ENCODE measurements at regions not wholly inside any gene's neighbourhood (a gene's known extent, or its start where the extent isn't known, plus 50 kb on each side); places are given as distances from the start of the nearest gene placed in this dataset.

- DNase-seq = no peak
Measured at GRCh38 chr10:47078393-47079203, 167.4 kb downstream of the PTPN20 start.

GRCh38 chr10:47079204-47079580 is 168.0 kb downstream of the PTPN20 start:
- no peak for DNase-seq

GRCh38 chr10:47081264-47081663 is 170.0 kb downstream of the PTPN20 start:
- DNase-seq = no peak

- no peak for DNase-seq
Measured at GRCh38 chr10:47082055-47082784, 171.0 kb downstream of the PTPN20 start.

GRCh38 chr10:47087667-47088066 is 176.4 kb downstream of the PTPN20 start:
- DNase-seq = peak; percentile 17

GRCh38 chr10:47088656-47089354 is 177.6 kb downstream of the PTPN20 start:
- no peak for DNase-seq

GRCh38 chr10:47090042-47090441 is 178.8 kb downstream of the PTPN20 start:
- no peak for DNase-seq

GRCh38 chr10:47090903-47091302 is 179.7 kb downstream of the PTPN20 start:
- no peak for DNase-seq

GRCh38 chr10:47091421-47091820 is 180.2 kb downstream of the PTPN20 start:
- DNase-seq = no peak

GRCh38 chr10:47092376-47092775 is 181.1 kb downstream of the PTPN20 start:
- no peak for DNase-seq

GRCh38 chr10:47092831-47093230 is 181.6 kb downstream of the PTPN20 start:
- DNase-seq = no peak

- no peak for DNase-seq
Measured at GRCh38 chr10:47094126-47094525, 182.9 kb downstream of the PTPN20 start.

GRCh38 chr10:47094636-47095035 is 183.4 kb downstream of the PTPN20 start:
- DNase-seq = no peak

GRCh38 chr10:47095211-47095610 is 184.0 kb downstream of the PTPN20 start:
- no peak for DNase-seq

- DNase-seq = no peak
Measured at GRCh38 chr10:47095848-47096612, 184.8 kb downstream of the PTPN20 start.

GRCh38 chr10:47098238-47098637 is 187.0 kb downstream of the PTPN20 start:
- DNase-seq = no peak

GRCh38 chr10:47098964-47099363 is 187.7 kb downstream of the PTPN20 start:
- no peak for DNase-seq

- no peak for DNase-seq
Measured at GRCh38 chr10:47099474-47099873, 188.2 kb downstream of the PTPN20 start.

GRCh38 chr10:47101196-47101595 is 190.0 kb downstream of the PTPN20 start:
- DNase-seq = no peak

- no peak for DNase-seq
Measured at GRCh38 chr10:47101807-47102206, 190.6 kb downstream of the PTPN20 start.

GRCh38 chr10:47104151-47104605 is 192.9 kb downstream of the PTPN20 start:
- no peak for DNase-seq

GRCh38 chr10:47104786-47105385 is 193.7 kb downstream of the PTPN20 start:
- DNase-seq = peak; percentile 18
